Body of pancreas (tissue), 4 donors: ENCODE measurements at regions not wholly inside any gene's neighbourhood (a gene's known extent, or its start where the extent isn't known, plus 50 kb on each side); places are given as distances from the start of the nearest gene placed in this dataset.

Experiments
- ATAC-seq: fragments of 150-250 bp; one replicate; pipeline ENCODE4 v1.9.1; 2016
- DNase-seq, 4 donors: peaks; one replicate each; pipeline ENCODE4 v3.0.0-alpha.2; 2019
- H3K27ac ChIP-seq, 4 donors: fragments of 200-600 bp; sonication (generic); 1 replicate in 3 of 4; 2 replicates in 1 of 4; pipeline versions ENCODE4 v1.5.1 to v1.6.1; 2016 to 2019; ENCODE audit warnings: mild to moderate bottlenecking in 1 of 4, mixed read lengths in 1 of 4, moderate library complexity in 1 of 4
- H3K27me3 ChIP-seq, 2 donors: fragments of 200-600 bp; sonication (generic); one replicate each; pipeline ENCODE4 v1.6.0; 2016; ENCODE audit warnings: mild to moderate bottlenecking in 1 of 2
- H3K36me3 ChIP-seq, 2 donors: fragments of 200-600 bp; sonication (generic); replicated peaks in 1 of 2; 2 replicates each; pipeline ENCODE4 v1.5.1; 2016; ENCODE audit warnings: low read depth in 2 of 2; ENCODE audit not compliant: insufficient read depth in 1 of 2
- H3K4me1 ChIP-seq: fragments of 200-600 bp; sonication (generic); one replicate; pipeline ENCODE4 v1.6.0; 2016
- H3K4me3 ChIP-seq, 2 donors: fragments of 200-600 bp; sonication (generic); 1 replicate in 1 of 2; 2 replicates in 1 of 2; pipeline ENCODE4 v1.5.1; 2016 to 2019
- H3K9me3 ChIP-seq, 3 donors: fragments of 200-600 bp; sonication (generic); 1 replicate in 2 of 3; 2 replicates in 1 of 3; pipeline ENCODE4 v1.5.1; 2016
- POLR2A ChIP-seq, 3 donors: fragments of 450-650 bp; IDR thresholded peaks; one replicate each; pipeline ENCODE4 v1.6.1; 2016; ENCODE audit warnings: antibody characterized with exemption in 3 of 3, mild to moderate bottlenecking in 2 of 3
- WGBS, 2 donors: methylation state at CpG; one replicate each; pipeline ENCODE4 v1.1.5; 2017; 5-methylcytosine and 5-hydroxymethylcytosine counted together
- intact Hi-C: fragments of 100-400 bp; cut with DNase I; formaldehyde crosslinking; loops from one replicate; pipeline ENCODE4 v1.15.1; 2023
- TF ChIP-seq, protein P1 (sequence below), 7 experiments: fragments of 450-650 bp in 4 of 7; fragments of 200-600 bp in 3 of 7; sonication (generic) in 3 of 7; IDR thresholded peaks; one replicate each; pipeline ENCODE4 v1.5.1; 2016 to 2019; ENCODE audit warnings: antibody characterized with exemption in 7 of 7

DNA sequence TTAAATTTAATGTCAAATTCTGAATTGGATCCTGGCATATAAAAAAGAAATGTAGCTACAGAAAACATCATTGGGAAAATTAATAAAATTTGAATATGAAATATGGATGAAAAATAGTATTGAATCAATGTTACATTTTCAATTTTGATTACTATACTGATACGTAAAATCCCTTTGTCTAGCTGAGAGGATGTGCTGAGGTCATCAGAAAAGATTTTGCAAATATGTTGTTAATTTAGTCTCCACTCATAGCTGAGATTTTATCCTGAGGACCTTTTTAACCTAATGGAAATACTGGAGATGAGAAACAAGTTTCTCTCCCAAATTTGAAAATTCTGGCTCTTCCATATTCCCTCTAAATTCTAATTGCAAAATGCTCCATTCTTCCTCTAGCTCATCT, 84.4 kb upstream of the ADAMTS16 start:
- TF ChIP-seq POLR2A (IDR thresholded peaks at IDR 0.05): no peak
- TF ChIP-seq, protein P1, sequence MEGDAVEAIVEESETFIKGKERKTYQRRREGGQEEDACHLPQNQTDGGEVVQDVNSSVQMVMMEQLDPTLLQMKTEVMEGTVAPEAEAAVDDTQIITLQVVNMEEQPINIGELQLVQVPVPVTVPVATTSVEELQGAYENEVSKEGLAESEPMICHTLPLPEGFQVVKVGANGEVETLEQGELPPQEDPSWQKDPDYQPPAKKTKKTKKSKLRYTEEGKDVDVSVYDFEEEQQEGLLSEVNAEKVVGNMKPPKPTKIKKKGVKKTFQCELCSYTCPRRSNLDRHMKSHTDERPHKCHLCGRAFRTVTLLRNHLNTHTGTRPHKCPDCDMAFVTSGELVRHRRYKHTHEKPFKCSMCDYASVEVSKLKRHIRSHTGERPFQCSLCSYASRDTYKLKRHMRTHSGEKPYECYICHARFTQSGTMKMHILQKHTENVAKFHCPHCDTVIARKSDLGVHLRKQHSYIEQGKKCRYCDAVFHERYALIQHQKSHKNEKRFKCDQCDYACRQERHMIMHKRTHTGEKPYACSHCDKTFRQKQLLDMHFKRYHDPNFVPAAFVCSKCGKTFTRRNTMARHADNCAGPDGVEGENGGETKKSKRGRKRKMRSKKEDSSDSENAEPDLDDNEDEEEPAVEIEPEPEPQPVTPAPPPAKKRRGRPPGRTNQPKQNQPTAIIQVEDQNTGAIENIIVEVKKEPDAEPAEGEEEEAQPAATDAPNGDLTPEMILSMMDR (IDR thresholded peaks at IDR 0.05): no peak
- Histone ChIP-seq H3K9me3 (no peaks in the 10 kb centered on the region), H3K27me3 (no peaks in the 10 kb centered on the region), H3K4me1 (peaks cover 7% of the 10 kb centered on the region), H3K4me3 (no peak overlapping the region), H3K36me3 (no peaks in the 10 kb centered on the region), H3K27ac (no peak overlapping the region)
- ATAC-seq: no peak
- 62 to 66% methylated on average over 1 of the region's 1 CpG for WGBS, 2 donors
- intact Hi-C loops: no loop called here
- DNase-seq: no peak

DNA sequence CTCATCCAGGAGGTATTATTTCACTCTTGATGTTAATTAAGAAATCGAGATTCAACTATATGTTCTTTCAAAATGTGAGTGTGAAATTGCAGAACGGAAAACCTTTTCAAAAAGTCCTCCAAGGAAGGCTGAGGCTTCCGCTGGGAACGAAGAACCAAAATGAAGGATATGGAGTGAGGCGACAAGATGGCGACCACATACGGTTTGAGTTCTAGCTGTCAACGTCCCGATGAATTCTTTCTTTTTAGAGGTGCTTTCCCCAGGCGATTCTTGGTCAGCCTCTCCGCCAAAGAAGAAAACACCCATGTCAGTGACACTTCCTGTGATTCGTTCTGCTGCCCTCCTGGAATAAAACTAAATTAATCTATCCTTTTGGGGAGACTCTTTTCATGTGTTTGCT, 78.3 kb upstream of the ADAMTS16 start:
- ATAC-seq (no peak), DNase-seq (no peak)
- intact Hi-C loops: no loop called here
- no peak for TF ChIP-seq POLR2A (IDR thresholded peaks at IDR 0.05)
- TF ChIP-seq, protein P1 (IDR thresholded peaks at IDR 0.05): no peak
- Histone ChIP-seq H3K4me1 (peaks cover 21% of the 10 kb centered on the region), H3K27me3 (no peaks in the 10 kb centered on the region), H3K36me3 (no peaks in the 10 kb centered on the region), H3K9me3 (no peaks in the 10 kb centered on the region), H3K4me3 (no peak overlapping the region), H3K27ac (no peak overlapping the region)
- WGBS, 2 donors: 76 to 80% methylated on average over 12 of the region's 12 CpGs

DNA sequence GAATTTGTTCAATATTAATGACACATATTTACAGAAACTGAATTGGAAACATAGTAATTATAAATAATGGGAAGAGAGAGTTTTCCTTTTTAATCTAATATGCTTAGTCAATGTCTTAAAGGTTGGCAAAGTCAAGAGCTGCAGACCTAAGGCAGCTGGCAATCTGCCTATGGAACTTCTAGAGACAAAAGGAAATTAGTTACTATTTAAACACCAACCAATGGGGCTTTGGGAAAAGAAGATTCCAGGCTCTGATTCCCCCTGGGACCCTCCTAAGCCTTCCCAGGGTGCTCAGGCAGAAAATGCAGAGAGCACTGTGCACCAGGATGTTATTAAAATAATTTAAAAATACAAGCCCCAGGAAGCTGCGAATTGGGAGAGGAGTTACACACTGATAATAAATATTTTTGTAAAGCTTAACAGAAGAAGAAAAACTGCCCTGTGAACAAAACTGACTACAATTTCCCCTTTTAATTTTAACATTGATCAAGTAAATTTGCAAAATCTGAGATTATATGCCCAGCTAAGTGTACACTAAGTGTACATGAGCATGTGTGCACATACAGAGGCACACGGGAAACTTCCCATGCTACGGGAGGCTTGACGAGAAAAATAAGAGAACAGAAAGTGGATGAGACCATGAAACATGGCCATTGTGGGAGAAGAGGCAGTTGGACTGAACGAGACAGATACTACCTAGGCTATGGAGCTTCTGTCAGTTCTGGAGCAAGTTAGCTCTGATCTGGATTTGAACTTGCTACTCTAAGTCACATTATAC, 77.4 kb upstream of the ADAMTS16 start:
- intact Hi-C loops: no loop called here
- DNase-seq (no peak), ATAC-seq (no peak)
- Histone ChIP-seq H3K4me3 (no peak overlapping the region), H3K27ac (no peak overlapping the region), H3K9me3 (no peaks in the 10 kb centered on the region), H3K27me3 (no peaks in the 10 kb centered on the region), H3K36me3 (no peaks in the 10 kb centered on the region), H3K4me1 (peaks cover 21% of the 10 kb centered on the region)
- 43 to 58% methylated on average over 5 of the region's 5 CpGs for WGBS, 2 donors
- TF ChIP-seq, protein P1 (IDR thresholded peaks at IDR 0.05): no peak
- TF ChIP-seq POLR2A (IDR thresholded peaks at IDR 0.05): no peak

DNA sequence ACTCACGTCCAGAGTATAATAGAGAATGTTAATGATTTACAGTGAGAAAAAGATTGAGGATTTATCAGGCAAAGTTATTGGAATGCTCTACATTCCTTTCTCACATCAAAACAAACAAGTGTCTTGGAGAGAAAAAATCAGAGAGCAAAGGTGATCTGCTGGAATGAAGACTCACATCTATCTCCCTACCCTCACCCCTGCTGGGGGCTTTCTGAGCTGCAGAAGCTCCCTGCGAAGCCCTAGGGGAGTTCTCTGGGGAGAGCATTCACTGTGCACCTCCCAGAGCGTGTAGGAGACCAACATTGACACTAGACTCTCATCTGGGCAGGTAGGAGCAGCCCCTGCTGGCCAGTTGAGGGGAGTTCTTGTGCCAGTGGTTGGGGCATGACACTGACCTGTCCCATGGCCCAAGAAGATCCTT, 76.6 kb upstream of the ADAMTS16 start:
- ATAC-seq (no peak), DNase-seq (no peak)
- Histone ChIP-seq H3K9me3 (no peaks in the 10 kb centered on the region), H3K27me3 (no peaks in the 10 kb centered on the region), H3K27ac (peak overlapping the region in 1 of 4 donors; percentile 13), H3K4me1 (peaks cover 16% of the 10 kb centered on the region), H3K4me3 (no peak overlapping the region), H3K36me3 (no peaks in the 10 kb centered on the region)
- intact Hi-C loops: no loop called here
- TF ChIP-seq POLR2A (IDR thresholded peaks at IDR 0.05): no peak
- TF ChIP-seq, protein P1 (IDR thresholded peaks at IDR 0.05): no peak
- 30 to 35% methylated on average over 3 of the region's 3 CpGs for WGBS, 2 donors

DNA sequence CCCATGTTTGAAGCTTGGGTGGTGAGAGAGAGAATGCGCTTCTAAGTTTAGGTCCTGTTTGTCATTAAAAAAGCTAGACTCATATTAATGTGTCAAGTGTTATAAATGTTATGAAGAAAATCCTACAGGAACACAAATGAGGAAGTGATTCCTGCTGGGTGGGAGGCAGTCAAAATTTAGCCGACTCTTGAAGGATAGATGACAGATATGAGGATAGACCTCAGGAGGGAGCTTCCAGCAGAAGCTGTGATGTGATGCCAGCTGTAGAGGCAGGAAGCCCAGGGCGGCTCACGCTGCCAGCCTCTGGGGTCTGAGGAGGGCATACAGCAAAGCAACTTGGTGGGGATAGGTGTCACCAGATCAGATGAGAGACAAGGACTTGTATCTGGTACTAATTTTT, 74.7 kb upstream of the ADAMTS16 start:
- intact Hi-C loops: no loop called here
- no peaks in the 10 kb centered on the region for H3K27me3 ChIP-seq

More for the DNA sequence above, 74.7 kb upstream of the ADAMTS16 start:
- 58 to 68% methylated on average over 4 of the region's 4 CpGs for WGBS, 2 donors
- peak overlapping the region in 3 of 4 donors; percentile 71 to 73 (median 72) for H3K27ac ChIP-seq
- no peaks in the 10 kb centered on the region for H3K9me3 ChIP-seq
- DNase-seq (no peak), ATAC-seq (no peak)
- no peaks in the 10 kb centered on the region for H3K36me3 ChIP-seq
- no peak for TF ChIP-seq POLR2A (IDR thresholded peaks at IDR 0.05)
- TF ChIP-seq, protein P1 (IDR thresholded peaks at IDR 0.05): no peak
- peaks cover 15% of the 10 kb centered on the region for H3K4me1 ChIP-seq
- H3K4me3 ChIP-seq: no peak overlapping the region
